ENCODE measurements at regions not wholly inside any gene's neighbourhood (a gene's known extent, or its start where the extent isn't known, plus 50 kb on each side); places are given as distances from the start of the nearest gene placed in this dataset.
"Not testable (repeated sequence)": the region's sequence is repeated elsewhere in the genome, so short reads cannot be mapped to it uniquely, and the experiment has no call there.

- not testable (repeated sequence) for TF ChIP-seq CTCF (IDR thresholded peaks at IDR 0.05); REST (IDR thresholded peaks at IDR 0.05; ENCODE audit: insufficient read depth in 1 of 2, low read depth in 2 of 2, low read length in 1 of 2); POLR2AphosphoS5 (IDR thresholded peaks at IDR 0.05; ENCODE audit: low read depth, low read length)
Observed at GRCh38 chr15:20191508-20192125, 350.0 kb downstream of the GOLGA6L6 start.

Measured in Panc1 (cell line).